ENCODE measurements at regions not wholly inside any gene's neighbourhood (a gene's known extent, or its start where the extent isn't known, plus 50 kb on each side); places are given as distances from the start of the nearest gene placed in this dataset.

DNA sequence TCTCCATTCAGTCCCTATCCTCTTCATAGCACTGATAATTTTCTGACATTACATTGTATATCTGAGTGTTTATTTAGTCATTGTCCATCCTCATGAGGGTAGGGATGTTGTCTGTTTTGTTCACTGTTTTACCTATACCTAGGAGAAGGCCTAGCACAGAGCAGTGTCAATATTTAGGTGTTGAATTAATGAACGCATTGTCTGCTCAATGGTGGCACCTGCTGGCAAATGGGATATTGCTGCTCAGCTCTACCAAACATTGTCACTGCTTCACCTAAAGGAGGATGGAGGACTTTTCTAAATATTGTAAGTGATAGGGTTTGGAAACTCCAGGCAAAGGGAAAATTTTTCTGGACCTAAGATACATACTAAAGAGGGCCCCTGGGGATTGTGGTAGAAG is 243.9 kb downstream of the RRAGC start (continued):
- TF ChIP-seq, protein P1, sequence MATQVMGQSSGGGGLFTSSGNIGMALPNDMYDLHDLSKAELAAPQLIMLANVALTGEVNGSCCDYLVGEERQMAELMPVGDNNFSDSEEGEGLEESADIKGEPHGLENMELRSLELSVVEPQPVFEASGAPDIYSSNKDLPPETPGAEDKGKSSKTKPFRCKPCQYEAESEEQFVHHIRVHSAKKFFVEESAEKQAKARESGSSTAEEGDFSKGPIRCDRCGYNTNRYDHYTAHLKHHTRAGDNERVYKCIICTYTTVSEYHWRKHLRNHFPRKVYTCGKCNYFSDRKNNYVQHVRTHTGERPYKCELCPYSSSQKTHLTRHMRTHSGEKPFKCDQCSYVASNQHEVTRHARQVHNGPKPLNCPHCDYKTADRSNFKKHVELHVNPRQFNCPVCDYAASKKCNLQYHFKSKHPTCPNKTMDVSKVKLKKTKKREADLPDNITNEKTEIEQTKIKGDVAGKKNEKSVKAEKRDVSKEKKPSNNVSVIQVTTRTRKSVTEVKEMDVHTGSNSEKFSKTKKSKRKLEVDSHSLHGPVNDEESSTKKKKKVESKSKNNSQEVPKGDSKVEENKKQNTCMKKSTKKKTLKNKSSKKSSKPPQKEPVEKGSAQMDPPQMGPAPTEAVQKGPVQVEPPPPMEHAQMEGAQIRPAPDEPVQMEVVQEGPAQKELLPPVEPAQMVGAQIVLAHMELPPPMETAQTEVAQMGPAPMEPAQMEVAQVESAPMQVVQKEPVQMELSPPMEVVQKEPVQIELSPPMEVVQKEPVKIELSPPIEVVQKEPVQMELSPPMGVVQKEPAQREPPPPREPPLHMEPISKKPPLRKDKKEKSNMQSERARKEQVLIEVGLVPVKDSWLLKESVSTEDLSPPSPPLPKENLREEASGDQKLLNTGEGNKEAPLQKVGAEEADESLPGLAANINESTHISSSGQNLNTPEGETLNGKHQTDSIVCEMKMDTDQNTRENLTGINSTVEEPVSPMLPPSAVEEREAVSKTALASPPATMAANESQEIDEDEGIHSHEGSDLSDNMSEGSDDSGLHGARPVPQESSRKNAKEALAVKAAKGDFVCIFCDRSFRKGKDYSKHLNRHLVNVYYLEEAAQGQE (IDR thresholded peaks at IDR 0.05) = no peak
- TF ChIP-seq TAF1 (conservative IDR thresholded peaks at IDR 0.05) (no peak), NR2F2 (IDR thresholded peaks at IDR 0.05) (no peak), HNF4G (IDR thresholded peaks at IDR 0.05) (no peak), SP1 (IDR thresholded peaks at IDR 0.05) (no peak), HNF4A (conservative IDR thresholded peaks at IDR 0.05) (no peak)
- TF ChIP-seq, protein P2, sequence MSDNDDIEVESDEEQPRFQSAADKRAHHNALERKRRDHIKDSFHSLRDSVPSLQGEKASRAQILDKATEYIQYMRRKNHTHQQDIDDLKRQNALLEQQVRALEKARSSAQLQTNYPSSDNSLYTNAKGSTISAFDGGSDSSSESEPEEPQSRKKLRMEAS (IDR thresholded peaks at IDR 0.05) = no peak

DNA sequence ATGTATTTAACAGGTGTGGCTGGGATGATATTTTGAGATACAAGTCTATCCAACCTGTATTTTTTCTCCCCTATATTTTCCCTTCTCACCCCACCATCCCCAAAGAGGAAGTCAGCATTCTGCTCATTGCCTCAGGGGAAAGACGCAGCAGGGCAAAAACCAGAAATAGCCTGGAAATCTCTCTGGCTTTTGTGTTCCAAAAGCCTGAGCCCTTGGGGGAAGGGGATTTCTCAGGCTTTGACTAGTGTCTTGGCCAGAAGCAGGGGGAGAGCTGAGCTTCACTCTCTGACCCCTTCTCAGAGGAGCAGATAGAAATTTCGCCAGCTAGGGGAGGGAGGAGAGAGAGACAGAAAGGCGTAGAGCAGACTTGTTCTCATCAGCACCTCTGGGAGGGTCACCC is 244.7 kb downstream of the RRAGC start:
- TF ChIP-seq, protein P3, sequence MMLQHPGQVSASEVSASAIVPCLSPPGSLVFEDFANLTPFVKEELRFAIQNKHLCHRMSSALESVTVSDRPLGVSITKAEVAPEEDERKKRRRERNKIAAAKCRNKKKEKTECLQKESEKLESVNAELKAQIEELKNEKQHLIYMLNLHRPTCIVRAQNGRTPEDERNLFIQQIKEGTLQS (IDR thresholded peaks at IDR 0.05) = no peak
- TF ChIP-seq FOXA1 (IDR thresholded peaks at IDR 0.05) (no peak), TAF1 (conservative IDR thresholded peaks at IDR 0.05) (no peak), JUND (IDR thresholded peaks at IDR 0.05) (no peak), RAD21 (IDR thresholded peaks at IDR 0.05) (no peak), RXRA (IDR thresholded peaks at IDR 0.05) (no peak), SP1 (IDR thresholded peaks at IDR 0.05) (no peak), HNF4G (IDR thresholded peaks at IDR 0.05) (no peak), NR2F2 (IDR thresholded peaks at IDR 0.05) (no peak), FOXA2 (IDR thresholded peaks at IDR 0.05) (no peak), YY1 (IDR thresholded peaks at IDR 0.05) (no peak), EGR1 (IDR thresholded peaks at IDR 0.05; ENCODE audit: low read depth in 2 of 2) (no peak), HNF4A (conservative IDR thresholded peaks at IDR 0.05) (no peak), GABPA (IDR thresholded peaks at IDR 0.05 in 1 of 2, conservative IDR thresholded peaks at IDR 0.05 in 1 of 2) (no peak)
- TF ChIP-seq, protein P2 (IDR thresholded peaks at IDR 0.05) = no peak
- TF ChIP-seq, protein P4, sequence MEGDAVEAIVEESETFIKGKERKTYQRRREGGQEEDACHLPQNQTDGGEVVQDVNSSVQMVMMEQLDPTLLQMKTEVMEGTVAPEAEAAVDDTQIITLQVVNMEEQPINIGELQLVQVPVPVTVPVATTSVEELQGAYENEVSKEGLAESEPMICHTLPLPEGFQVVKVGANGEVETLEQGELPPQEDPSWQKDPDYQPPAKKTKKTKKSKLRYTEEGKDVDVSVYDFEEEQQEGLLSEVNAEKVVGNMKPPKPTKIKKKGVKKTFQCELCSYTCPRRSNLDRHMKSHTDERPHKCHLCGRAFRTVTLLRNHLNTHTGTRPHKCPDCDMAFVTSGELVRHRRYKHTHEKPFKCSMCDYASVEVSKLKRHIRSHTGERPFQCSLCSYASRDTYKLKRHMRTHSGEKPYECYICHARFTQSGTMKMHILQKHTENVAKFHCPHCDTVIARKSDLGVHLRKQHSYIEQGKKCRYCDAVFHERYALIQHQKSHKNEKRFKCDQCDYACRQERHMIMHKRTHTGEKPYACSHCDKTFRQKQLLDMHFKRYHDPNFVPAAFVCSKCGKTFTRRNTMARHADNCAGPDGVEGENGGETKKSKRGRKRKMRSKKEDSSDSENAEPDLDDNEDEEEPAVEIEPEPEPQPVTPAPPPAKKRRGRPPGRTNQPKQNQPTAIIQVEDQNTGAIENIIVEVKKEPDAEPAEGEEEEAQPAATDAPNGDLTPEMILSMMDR (IDR thresholded peaks at IDR 0.05; ENCODE audit: low read depth, low read length, missing input control) = no peak
- TF ChIP-seq, protein P1 (IDR thresholded peaks at IDR 0.05) = no peak
- TF ChIP-seq, protein P5, sequence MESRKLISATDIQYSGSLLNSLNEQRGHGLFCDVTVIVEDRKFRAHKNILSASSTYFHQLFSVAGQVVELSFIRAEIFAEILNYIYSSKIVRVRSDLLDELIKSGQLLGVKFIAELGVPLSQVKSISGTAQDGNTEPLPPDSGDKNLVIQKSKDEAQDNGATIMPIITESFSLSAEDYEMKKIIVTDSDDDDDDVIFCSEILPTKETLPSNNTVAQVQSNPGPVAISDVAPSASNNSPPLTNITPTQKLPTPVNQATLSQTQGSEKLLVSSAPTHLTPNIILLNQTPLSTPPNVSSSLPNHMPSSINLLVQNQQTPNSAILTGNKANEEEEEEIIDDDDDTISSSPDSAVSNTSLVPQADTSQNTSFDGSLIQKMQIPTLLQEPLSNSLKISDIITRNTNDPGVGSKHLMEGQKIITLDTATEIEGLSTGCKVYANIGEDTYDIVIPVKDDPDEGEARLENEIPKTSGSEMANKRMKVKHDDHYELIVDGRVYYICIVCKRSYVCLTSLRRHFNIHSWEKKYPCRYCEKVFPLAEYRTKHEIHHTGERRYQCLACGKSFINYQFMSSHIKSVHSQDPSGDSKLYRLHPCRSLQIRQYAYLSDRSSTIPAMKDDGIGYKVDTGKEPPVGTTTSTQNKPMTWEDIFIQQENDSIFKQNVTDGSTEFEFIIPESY (IDR thresholded peaks at IDR 0.05) = no peak
- Histone ChIP-seq H3K27ac (ENCODE audit: low read depth in 1 of 2, low read length in 2 of 2) (no peak overlapping the region), H3K4me3 (ENCODE audit: low read depth in 1 of 3, low read length in 3 of 3) (no peak overlapping the region), H3K27me3 (ENCODE audit: control insufficient read depth in 4 of 4, insufficient read depth in 4 of 4, low read length in 3 of 4) (peaks cover 0 to 3% (median 0%) of the 10 kb centered on the region in 4 donors), H3K36me3 (ENCODE audit: control insufficient read depth in 4 of 4, insufficient read depth in 3 of 4, low read depth in 1 of 4, low read length in 3 of 4) (no peaks in the 10 kb centered on the region), H3K9ac (ENCODE audit: low read depth in 1 of 2, low read length in 2 of 2) (no peak overlapping the region), H3K9me3 (ENCODE audit: control insufficient read depth in 4 of 4, low read length in 3 of 4) (no peaks in the 10 kb centered on the region), H3K4me1 (ENCODE audit: control insufficient read depth in 4 of 4, insufficient read depth in 4 of 4, low read length in 3 of 4) (no peaks in the 10 kb centered on the region)
- DNase-seq (ENCODE audit: low spot score) = no peak
- 76% methylated on average over 3 of the region's 3 CpGs for WGBS

All from liver (tissue), 8 donors.